ENCODE measurements at regions not wholly inside any gene's neighbourhood (a gene's known extent, or its start where the extent isn't known, plus 50 kb on each side); places are given as distances from the start of the nearest gene placed in this dataset.

DNA sequence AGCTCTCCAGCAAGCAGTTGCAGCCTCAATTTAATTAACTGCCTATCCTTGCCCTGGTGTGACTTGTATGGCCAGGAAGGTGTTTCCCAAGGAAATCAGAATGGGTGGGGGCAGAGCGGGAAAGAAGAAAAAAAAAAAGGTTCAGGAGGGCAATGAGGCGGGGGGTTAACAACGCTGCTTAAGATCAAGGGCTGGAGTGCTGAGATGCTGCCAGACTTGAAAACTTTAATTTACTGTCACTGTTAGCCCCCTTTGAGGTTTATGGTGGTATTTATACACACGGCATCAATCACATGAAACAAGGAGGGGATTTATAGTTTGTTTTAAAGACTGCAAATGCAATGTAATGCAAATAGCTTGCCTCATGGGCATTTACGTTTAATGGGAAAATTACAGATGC is 319.4 kb upstream of the NR2F2 start:
- no peak overlapping the region for H3K4me3 ChIP-seq (ENCODE audit: extremely low read depth in 1 of 4, insufficient read depth in 2 of 4, low read depth in 3 of 4, low read length in 4 of 4)
- no peaks in the 10 kb centered on the region for H3K27me3 ChIP-seq (replicated peaks in 1 of 4; ENCODE audit: control insufficient read depth in 3 of 4, extremely low read depth in 1 of 4, insufficient read depth in 3 of 4, low read length in 3 of 4)
- H3K18ac ChIP-seq (ENCODE audit: extremely low read depth, low read length) = no peak overlapping the region
- H3K9ac ChIP-seq (replicated peaks in 1 of 4; ENCODE audit: extremely low read depth in 1 of 4, low read depth in 3 of 4, low read length in 3 of 4) = no peak overlapping the region
- no peak overlapping the region for H4K5ac ChIP-seq (ENCODE audit: insufficient read length, low read depth, low read length)
- no peaks in the 10 kb centered on the region for H3K79me2 ChIP-seq (ENCODE audit: control insufficient read depth in 1 of 2, insufficient read depth in 2 of 2, low read length in 2 of 2)
- no peak overlapping the region for H3K56ac ChIP-seq (replicated peaks; ENCODE audit: insufficient read length, low read depth, low read length)
- POLR2A ChIA-PET (ENCODE audit: partially characterized antibody) = no interaction called here
- TF ChIP-seq, protein P1, sequence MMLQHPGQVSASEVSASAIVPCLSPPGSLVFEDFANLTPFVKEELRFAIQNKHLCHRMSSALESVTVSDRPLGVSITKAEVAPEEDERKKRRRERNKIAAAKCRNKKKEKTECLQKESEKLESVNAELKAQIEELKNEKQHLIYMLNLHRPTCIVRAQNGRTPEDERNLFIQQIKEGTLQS (IDR thresholded peaks at IDR 0.05; ENCODE audit: insufficient read depth, low read depth, low read length) = no peak
- no peak for TF ChIP-seq PHF8 (conservative IDR thresholded peaks at IDR 0.05; ENCODE audit: low read depth, low read length)
- TF ChIP-seq POLR2AphosphoS5 (IDR thresholded peaks at IDR 0.05; ENCODE audit: low read depth, low read length) = no peak
- no peak overlapping the region for H2AK5ac ChIP-seq (ENCODE audit: low read depth, low read length)
- no peak overlapping the region for H2BK15ac ChIP-seq (ENCODE audit: low read length)
- FAIRE-seq = no peak
- no peak overlapping the region for H3K27ac ChIP-seq (ENCODE audit: low read depth, low read length)
- no peak overlapping the region for H2BK20ac ChIP-seq (ENCODE audit: low read length)
- H4K20me1 ChIP-seq (replicated peaks in 1 of 2; ENCODE audit: control insufficient read depth in 1 of 2, insufficient read depth in 2 of 2, low read length in 2 of 2) = no peaks in the 10 kb centered on the region
- no peak for DNase-seq (ENCODE audit: low read depth in 1 of 2, low spot score in 2 of 2)
- H3K14ac ChIP-seq (ENCODE audit: insufficient read length) = no peak overlapping the region
- no peak overlapping the region for H3K23ac ChIP-seq (ENCODE audit: insufficient read length)
- no peak overlapping the region for H2BK12ac ChIP-seq (ENCODE audit: low read depth, low read length)
- H4K8ac ChIP-seq (ENCODE audit: extremely low read depth, insufficient read depth, low read length) = no peak overlapping the region
- no peak overlapping the region for H2BK5ac ChIP-seq (ENCODE audit: low read depth, low read length)
- H3K36me3 ChIP-seq (ENCODE audit: control insufficient read depth in 2 of 4, insufficient read depth in 4 of 4, low read length in 3 of 4) = no peaks in the 10 kb centered on the region
- H3K4ac ChIP-seq (replicated peaks; ENCODE audit: insufficient read length, low read depth, low read length) = no peak overlapping the region
- no peak overlapping the region for H2BK120ac ChIP-seq (replicated peaks; ENCODE audit: low read depth, low read length)
- H4K91ac ChIP-seq (replicated peaks; ENCODE audit: insufficient read length, low read length) = no peak overlapping the region
- H3K23me2 ChIP-seq (ENCODE audit: low read depth, low read length) = no peaks in the 10 kb centered on the region; the same call in 1 of the 2 replicates
- no peaks in the 10 kb centered on the region for H3K4me1 ChIP-seq (replicated peaks in 1 of 4; ENCODE audit: control insufficient read depth in 3 of 4, insufficient read depth in 4 of 4, low read length in 3 of 4)
- H3K79me1 ChIP-seq (ENCODE audit: low read depth, low read length) = no peaks in the 10 kb centered on the region
- no peaks in the 10 kb centered on the region for H3K9me3 ChIP-seq (ENCODE audit: insufficient read depth in 2 of 2, low read depth in 1 of 2, low read length in 1 of 2)
- 88% methylated on average over 5 of the region's 5 CpGs; no CpG with 5 or more reads in 1 of the 2 experiments for WGBS, 2 experiments (ENCODE audit: extremely low coverage in 1 of 2, insufficient coverage in 1 of 2, insufficient read length in 1 of 2, insufficient replicate concordance in 2 of 2, low coverage in 1 of 2, low lambda C conversion rate in 2 of 2, missing lambda C conversion rate in 1 of 2)
- no peak overlapping the region for H3K4me2 ChIP-seq (ENCODE audit: insufficient read depth in 1 of 2, low read depth in 2 of 2, low read length in 2 of 2)
- H2AFZ ChIP-seq (ENCODE audit: low read length) = no peak overlapping the region
- CTCF ChIA-PET (ENCODE audit: partially characterized antibody) = interaction anchor here (1.3 kb wide), 1 partner anchor 13 kb away, joined by 4 read pairs; no protein-coding TSS in a partner anchor

Data from H1 (cell line).